ENCODE measurements at regions not wholly inside any gene's neighbourhood (a gene's known extent, or its start where the extent isn't known, plus 50 kb on each side); places are given as distances from the start of the nearest gene placed in this dataset.
A peak's percentile ranks its signal among the peaks of the same experiment; 100 is the strongest.

DNA sequence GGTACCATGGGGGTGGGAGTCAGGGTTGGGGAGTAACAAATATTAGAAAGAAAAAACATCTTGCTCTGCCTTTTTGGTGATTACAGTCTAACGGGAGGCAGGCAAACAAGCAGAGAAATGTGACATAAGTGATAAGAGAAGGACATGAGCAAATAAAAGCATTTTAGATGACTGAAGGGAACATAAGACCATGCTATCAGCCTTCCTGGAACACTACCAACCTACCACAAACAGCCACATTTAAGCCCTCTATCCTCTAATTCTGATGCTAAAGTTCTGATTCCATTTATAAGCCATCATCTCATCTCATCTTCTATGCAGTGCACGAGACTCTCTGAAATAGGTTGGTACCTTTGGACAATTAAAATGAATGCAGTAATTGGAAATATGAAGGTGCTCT is 243.4 kb upstream of the P2RY1 start (continued):
- TF ChIP-seq, protein P1, sequence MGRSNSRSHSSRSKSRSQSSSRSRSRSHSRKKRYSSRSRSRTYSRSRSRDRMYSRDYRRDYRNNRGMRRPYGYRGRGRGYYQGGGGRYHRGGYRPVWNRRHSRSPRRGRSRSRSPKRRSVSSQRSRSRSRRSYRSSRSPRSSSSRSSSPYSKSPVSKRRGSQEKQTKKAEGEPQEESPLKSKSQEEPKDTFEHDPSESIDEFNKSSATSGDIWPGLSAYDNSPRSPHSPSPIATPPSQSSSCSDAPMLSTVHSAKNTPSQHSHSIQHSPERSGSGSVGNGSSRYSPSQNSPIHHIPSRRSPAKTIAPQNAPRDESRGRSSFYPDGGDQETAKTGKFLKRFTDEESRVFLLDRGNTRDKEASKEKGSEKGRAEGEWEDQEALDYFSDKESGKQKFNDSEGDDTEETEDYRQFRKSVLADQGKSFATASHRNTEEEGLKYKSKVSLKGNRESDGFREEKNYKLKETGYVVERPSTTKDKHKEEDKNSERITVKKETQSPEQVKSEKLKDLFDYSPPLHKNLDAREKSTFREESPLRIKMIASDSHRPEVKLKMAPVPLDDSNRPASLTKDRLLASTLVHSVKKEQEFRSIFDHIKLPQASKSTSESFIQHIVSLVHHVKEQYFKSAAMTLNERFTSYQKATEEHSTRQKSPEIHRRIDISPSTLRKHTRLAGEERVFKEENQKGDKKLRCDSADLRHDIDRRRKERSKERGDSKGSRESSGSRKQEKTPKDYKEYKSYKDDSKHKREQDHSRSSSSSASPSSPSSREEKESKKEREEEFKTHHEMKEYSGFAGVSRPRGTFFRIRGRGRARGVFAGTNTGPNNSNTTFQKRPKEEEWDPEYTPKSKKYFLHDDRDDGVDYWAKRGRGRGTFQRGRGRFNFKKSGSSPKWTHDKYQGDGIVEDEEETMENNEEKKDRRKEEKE (IDR thresholded peaks at IDR 0.05; ENCODE audit: borderline replicate concordance in 1 of 2, control insufficient read depth in 1 of 2, low read depth in 2 of 2, low read length in 1 of 2), result no peak
- TF ChIP-seq MEF2A (IDR thresholded peaks at IDR 0.05; ENCODE audit: control insufficient read depth, low read depth, low read length), result 0 out of 2 replicates have a peak, but pooled peaks have one; percentile 45
- peak; percentile 90 for TF ChIP-seq TEAD4 (IDR thresholded peaks at IDR 0.05; ENCODE audit: low read length)
- TF ChIP-seq TEAD4 (CRISPR knock-in tag; IDR thresholded peaks at IDR 0.05; ENCODE audit: borderline replicate concordance), result no peak
- TF ChIP-seq TOE1 (IDR thresholded peaks at IDR 0.05; ENCODE audit: borderline replicate concordance), result no peak
- TF ChIP-seq TOE1 (CRISPR knock-in tag; IDR thresholded peaks at IDR 0.05; ENCODE audit: borderline replicate concordance, low read depth), result no peak
- peak; percentile 42; the same call in 1 of the 2 replicates for TF ChIP-seq JUND (IDR thresholded peaks at IDR 0.05; ENCODE audit: borderline replicate concordance, low read depth, low read length)
- TF ChIP-seq JUND (tag; IDR thresholded peaks at IDR 0.05; ENCODE audit: borderline replicate concordance, low read depth, low read length), result no peak; the same call in 2 of the 3 replicates
- peak; percentile 86 for TF ChIP-seq NCOR1 (IDR thresholded peaks at IDR 0.05)
- TF ChIP-seq HMGN3 (IDR thresholded peaks at IDR 0.05; ENCODE audit: borderline replicate concordance, extremely low read depth, insufficient read length, low read depth, low read length), result peak; percentile 28
- TF ChIP-seq RAD51 (IDR thresholded peaks at IDR 0.05; ENCODE audit: borderline replicate concordance, low read depth), result no peak
- peak; percentile 79 for TF ChIP-seq MTA2 (IDR thresholded peaks at IDR 0.05; ENCODE audit: low read depth)
- TF ChIP-seq KDM2B (CRISPR knock-in tag; IDR thresholded peaks at IDR 0.05), result no peak
- TF ChIP-seq GATA2 (CRISPR knock-in tag; IDR thresholded peaks at IDR 0.05), result peak; percentile 38; the same call in 1 of the 2 replicates
- peak; percentile 58; the same call in 1 of the 2 replicates for TF ChIP-seq PHB2 (IDR thresholded peaks at IDR 0.05; ENCODE audit: low read depth)
- peak in 1 of 2 experiments; percentile 22; a peak in 1 of 4 replicates for TF ChIP-seq RCOR1 (IDR thresholded peaks at IDR 0.05; ENCODE audit: borderline replicate concordance in 1 of 2, low read depth in 2 of 2, low read length in 2 of 2)
- TF ChIP-seq TCF3 (CRISPR knock-in tag; IDR thresholded peaks at IDR 0.05), result peak; percentile 88
- TF ChIP-seq, protein P2, sequence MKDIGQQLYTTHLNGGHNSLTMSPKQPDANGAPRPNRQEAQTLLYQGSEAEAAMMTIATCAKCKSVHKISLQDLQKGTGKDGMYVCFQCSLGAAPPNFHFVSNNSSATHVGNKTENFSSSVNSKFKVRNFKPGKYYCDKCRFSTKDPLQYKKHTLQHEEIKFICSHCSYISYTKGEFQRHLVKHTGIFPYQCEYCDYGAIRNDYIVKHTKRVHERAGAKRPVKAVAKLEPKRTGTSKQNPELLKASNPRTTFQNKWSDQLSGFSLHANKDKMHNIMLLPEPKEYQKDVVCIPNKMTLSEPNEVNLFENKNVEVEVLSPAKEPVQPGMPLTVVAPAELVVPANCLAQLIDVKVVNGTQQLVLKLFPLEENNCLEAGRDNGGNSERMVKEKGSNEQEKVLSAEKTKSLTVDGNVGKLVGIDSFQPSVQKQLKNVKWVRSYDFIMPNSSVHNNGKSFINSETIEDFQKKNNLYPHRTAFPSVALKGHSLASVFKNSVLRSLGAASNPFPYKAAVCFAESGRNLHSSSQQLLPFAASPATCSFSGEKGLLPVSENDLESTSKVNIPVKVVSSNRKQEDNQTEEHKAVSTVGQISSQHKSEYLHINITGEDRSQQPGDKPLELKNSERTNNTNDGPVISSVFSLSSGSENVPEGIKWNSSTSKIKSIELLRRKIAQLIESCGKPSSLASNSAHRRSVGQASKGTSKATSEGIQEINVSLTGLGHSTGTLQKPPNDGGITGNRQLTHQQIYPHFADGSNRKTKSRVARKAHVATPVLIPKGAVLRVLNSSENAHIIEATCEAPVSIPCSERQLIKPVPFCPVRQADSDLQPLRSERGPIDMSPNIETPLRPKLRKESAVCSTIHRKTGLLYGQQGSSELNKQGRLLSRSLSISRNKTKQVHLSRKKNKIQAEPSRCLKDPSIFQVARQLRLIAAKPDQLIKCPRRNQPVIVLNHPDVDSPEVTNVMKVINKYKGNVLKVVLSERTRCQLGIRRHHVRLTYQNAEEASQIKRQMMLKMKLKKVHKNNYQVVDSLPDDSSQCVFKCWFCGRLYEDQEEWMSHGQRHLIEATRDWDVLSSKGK (CRISPR knock-in tag; IDR thresholded peaks at IDR 0.05), result no peak
- TF ChIP-seq NCOA1 (IDR thresholded peaks at IDR 0.05; ENCODE audit: low read depth), result peak; percentile 30; the same call in 1 of the 2 replicates
- no peak for TF ChIP-seq SRSF7 (optimal IDR thresholded peaks at IDR 0.05; ENCODE audit: low read depth, low read length)
- TF ChIP-seq, protein P3, sequence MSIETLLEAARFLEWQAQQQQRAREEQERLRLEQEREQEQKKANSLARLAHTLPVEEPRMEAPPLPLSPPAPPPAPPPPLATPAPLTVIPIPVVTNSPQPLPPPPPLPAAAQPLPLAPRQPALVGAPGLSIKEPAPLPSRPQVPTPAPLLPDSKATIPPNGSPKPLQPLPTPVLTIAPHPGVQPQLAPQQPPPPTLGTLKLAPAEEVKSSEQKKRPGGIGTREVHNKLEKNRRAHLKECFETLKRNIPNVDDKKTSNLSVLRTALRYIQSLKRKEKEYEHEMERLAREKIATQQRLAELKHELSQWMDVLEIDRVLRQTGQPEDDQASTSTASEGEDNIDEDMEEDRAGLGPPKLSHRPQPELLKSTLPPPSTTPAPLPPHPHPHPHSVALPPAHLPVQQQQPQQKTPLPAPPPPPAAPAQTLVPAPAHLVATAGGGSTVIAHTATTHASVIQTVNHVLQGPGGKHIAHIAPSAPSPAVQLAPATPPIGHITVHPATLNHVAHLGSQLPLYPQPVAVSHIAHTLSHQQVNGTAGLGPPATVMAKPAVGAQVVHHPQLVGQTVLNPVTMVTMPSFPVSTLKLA (conservative IDR thresholded peaks at IDR 0.05), result 0 out of 4 replicates have a peak, but pooled peaks of 1 of the 2 experiments have one; percentile 31

Measured in K562 (cell line).